Nucleus accumbens (tissue), 56 donors: ENCODE measurements at regions not wholly inside any gene's neighbourhood (a gene's known extent, or its start where the extent isn't known, plus 50 kb on each side); places are given as distances from the start of the nearest gene placed in this dataset.

Experiments
- DNase-seq, 56 donors: peaks; one replicate each; lab custom pipeline; 2025; lab: John Stamatoyannopoulos, UW

DNA sequence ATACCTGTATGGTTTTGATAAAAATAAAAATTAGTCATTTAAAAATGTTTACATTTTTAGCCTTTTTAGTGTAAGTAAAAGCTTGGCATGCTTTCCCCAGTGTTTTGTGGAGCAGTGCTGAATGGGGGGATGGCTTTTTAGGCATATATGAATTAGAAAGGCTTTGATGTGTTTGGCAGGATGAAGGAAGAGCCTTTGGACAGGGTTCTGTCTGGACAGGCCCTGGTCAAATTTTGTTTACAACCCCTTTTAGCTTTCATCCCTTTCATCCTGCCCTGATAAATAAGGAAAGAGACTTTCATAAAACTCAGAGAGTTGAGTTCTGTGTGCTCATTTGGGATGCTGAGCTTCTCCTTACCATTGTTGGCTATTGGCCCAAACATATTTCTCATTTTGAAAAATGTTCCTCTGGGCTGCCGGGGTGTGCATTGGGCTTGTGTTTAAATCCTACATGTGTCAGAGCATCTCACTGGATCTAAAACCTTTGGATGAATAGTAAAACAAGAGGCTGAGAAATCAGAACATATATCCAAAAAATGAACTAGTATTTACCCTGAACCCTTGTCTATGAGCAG is 68.1 kb upstream of the PHYHIPL start:
- no peak for DNase-seq

DNA sequence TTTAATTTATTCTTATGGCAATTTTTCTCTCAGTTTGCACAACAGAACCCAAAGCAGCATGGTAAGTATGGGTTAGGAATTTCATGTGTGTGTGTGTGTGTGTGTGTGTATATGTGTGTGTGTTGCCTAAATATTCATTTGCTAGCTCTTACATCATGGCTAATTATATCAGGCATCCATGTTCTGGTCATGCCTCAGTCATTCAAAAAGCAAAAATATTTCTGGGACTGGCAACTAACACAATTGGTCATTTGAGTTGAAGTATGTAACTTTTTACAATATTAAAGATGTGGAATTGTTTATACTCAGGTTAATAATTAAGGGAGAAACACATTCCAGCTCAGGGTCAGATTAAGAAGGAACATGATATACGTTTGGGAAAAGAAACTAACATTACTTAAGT is 67.6 kb upstream of the PHYHIPL start:
- no peak for DNase-seq

DNA sequence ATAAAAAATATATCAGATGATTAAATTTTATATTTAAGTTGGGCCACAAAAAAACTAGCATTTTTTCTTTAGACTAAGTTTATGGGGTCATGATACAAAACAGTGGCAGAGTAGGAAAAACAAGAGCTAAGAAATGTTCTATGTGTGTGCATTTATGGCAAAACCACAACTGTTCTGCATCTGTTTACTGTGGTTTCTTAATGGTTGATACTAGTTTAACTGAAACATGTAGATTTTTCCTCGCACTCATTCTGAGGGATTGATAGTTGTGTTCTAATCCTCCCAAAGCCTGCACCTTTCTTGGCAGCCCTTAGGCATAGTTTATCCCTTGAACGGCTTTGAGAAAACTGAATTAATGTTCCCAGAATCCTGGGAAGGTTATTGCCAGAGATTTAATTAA is 66.6 kb upstream of the PHYHIPL start:
- DNase-seq, result no peak

DNA sequence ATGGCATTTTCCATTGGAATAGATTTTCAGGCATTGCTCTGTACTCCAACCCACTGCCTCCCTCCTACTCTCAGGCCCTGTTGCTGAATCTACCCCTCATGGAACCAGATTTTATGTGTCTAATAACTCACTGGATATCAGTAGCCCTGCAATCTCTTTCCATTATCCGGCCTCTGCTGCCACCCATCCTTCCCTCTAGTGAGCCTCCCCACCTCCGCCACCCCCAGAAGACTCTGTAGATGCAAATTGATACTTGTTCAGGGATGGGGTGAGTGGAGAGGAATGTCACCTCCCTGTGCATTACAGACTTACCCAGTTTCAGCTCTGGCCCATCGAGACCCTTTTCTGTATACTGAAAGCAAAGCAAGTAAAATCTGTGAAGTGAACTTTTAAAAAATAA is 52.3 kb upstream of the PHYHIPL start:
- DNase-seq, result peak in 19 of 56 donors; percentile 1 to 43 (median 14)

DNA sequence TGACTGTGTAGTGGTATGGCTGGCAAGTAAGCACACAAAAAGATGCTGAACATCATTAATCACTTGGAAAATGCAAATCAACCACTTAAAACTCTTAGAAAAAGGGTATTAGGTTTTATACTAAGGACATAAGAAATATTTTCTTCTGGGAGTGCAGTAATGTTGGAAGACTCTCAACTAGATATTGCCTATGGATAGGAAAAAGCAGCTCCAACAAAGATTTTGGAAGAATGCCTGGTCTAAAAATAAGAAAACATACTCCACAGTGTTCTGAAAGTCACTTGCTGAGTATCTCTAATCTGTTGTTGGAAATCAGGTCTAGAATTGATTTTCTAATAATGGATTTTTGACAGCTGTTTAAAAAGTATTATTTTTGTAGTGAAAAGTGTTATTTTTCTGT is 50.8 kb upstream of the PHYHIPL start:
- DNase-seq, result no peak

DNA sequence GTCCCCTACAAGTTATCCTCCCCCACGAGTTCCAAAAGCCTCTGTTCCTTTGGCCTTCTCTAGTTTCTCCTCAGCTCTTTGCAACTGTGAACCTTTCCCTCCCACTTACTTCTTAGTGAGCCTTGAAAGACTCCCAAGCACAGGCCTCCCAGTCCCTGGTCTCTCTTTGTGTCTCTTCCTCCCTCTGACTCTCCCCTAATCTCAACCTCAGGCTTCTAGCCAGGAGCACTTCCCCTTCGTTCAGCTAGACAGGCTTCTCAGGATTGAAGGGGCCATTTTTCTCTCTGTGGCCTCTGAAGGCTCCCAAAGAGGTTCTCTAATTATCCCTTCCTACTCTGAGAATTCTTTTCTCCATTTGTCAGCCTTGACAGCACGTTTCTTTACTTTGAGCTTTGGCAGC is 50.2 kb upstream of the PHYHIPL start:
- no peak for DNase-seq
